H54 (cell line): ENCODE measurements at regions not wholly inside any gene's neighbourhood (a gene's known extent, or its start where the extent isn't known, plus 50 kb on each side); places are given as distances from the start of the nearest gene placed in this dataset.

Experiments used
- DNase-seq: peaks from one replicate; pipeline ENCODE4 v3.0.0; 2011; ENCODE audit warnings: low spot score, mixed read lengths; ENCODE audit not compliant: insufficient read length
- FAIRE-seq: peaks from 3 replicates; lab custom pipeline; 2011; peaks lifted over from hg19 to GRCh38; lab: Jason Lieb, UNC
- POLR2A ChIP-seq: IDR thresholded peaks from 2 replicates; pipeline ENCODE4 v1.6.1; 2011; ENCODE audit warnings: low read depth, mild to moderate bottlenecking, low read length

DNA sequence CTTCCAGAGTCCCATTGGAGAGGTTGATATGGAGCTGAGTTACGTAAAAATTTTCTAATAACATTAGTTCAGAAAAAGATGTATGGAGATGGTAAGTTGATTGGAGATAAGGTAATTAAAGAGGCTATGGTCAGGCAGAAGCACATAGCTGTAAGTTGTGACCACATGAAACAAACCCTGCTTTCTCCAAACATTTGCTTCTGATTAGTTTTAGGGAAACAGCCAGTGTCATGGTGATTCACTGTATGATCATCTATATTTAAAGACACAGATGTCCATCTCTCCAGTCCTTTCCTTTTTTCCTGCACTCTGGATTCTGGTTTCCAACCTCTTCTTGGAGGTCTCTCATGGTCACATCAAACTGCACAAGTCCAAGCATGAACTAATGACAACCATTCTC lies 1550.8 kb upstream of the PIK3C3 start:
- DNase-seq (no peak), FAIRE-seq (no peak)
- TF ChIP-seq POLR2A, result no peak

DNA sequence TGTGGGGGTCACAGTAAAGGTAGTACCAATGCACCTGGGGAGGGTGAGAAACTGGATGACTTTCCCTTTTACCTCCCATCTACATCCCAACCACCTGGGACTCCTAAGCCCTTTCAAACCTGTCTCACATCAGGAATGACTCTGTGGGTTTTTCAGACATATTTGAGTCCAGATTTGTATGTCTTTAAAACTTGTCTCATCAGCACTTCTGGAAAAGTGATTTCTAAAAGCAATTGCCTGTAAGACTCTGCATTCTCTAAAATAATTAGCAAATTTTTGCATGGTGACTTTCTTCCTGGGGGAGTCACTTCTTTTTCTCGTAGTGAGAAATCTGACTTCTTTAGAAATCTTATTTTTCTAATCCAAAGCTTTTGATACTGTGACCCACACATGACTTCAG lies 1553.0 kb upstream of the PIK3C3 start:
- no peak for TF ChIP-seq POLR2A
- no peak for FAIRE-seq
- no peak for DNase-seq

DNA sequence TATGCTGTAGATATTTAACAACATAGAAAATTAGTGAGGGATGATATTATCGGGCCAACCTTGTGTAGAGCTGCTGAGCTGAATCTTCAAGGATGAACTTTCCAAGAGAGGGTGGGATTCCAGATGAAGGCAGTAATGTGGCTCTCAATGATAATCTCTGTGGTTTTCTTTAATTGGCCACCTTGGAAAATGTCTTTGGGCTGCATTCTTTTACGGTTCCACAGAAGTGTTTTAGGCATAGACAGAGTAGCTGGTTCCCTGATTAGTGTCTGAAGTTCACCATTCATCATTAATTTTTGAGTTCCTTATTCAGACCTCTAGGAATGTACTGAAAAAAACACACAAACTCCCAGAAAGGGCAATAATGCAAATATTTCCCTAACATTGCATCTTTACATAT lies 1566.9 kb upstream of the PIK3C3 start:
- no peak for TF ChIP-seq POLR2A
- DNase-seq, result no peak
- FAIRE-seq, result no peak

DNA sequence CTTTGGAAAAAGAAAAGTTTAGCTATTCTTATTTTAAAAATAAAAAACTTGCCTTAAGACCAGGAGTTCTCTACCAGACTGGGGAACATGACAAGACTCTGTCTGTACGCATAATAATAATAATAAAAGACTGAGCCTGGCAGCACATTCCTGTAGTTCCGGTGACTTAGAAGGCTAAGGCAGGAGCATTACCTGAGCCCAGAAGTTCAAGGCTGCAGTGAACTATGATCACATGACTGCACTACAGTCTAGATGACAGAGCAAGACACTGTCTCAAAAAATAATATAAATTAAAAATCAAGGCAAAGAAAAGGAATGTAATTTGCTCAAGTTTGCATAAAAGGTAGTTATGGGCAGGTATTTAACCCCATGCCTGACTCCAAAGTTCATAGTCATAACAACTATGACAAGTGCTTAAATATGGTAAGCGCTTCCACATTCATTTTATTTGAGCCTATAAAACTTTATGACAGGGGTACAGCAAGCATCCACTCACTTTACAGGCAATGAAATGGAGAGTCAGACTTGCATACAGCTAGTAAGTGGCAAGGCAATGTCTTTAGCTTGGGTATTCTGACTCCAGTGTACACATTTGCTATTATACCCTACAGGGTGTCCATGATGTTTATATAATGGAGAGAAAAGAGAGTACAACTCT lies 1567.8 kb upstream of the PIK3C3 start:
- DNase-seq (no peak), FAIRE-seq (no peak)
- TF ChIP-seq POLR2A, result no peak

DNA sequence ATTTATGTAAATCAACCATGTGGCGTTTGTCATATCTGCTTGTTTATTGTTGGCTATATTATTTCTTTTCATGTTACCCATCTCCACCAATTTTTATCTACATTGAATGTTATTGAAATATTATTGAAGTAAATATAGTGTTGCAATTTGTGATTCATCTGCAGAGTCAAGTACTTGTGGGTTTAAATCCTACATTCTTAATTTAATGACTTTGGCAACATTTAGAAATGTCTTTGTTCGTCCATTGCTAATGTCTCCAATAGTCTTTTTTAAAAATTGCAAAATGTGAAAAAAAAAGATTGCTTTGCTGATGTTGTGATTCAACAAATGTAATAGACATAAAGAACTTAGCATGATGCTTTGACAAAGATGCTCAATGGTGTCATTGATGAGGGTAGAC lies 1572.8 kb upstream of the PIK3C3 start:
- FAIRE-seq (no peak), DNase-seq (no peak)
- TF ChIP-seq POLR2A, result no peak

DNA sequence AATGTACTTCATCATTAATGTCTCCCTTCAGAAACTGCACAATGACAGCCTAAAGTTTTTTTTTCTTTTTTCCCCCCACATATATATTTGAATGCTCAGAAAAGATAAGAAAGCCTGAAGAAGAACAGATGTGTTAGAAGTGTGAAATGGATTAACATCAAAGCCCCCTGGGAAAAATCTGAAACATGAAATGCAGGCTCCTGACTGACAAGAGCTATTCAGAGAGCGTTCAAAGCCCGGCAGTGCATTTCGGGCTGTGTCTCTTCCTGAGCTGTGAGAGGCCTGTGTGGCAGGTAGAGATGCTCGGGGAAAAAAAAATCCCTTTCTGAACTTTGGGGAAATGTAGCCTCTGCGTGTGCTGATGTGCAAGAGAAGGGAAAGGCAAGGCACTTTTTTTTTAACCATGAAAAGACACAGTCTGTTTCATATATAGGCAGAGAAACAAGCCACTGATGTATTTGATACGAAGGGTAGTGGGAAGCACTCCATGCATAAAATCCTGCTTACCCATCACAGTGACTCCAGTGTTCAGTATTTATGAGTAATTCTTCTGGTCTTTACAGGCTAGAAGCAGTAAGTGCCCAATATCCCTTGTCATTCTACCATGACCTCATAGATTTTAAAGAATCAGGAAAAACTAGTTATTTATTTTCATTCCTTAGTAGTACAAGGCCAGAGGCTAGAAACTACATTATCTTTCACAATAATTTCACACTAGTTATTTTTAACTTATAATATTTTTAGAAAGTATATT lies 1574.2 kb upstream of the PIK3C3 start:
- TF ChIP-seq POLR2A, result no peak
- no peak for FAIRE-seq

DNA sequence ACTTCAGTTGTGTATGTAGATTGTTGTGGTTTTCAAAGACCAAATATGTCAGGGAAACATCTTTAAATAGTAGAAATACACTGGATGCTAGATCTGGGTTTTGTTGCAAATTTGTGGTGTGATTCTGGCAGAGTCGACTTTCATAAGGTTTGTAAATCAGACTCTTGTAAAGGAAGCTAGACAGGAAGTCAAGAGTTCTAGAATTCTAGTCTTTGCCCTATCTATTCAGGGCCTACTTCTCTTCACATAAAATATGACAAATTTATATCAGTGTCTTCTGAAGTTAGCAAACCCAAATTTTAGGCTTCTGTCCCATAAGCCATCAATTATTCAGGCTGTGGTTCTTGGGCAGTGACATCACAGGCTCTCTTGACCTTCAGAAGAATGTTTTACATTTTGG lies 1579.2 kb upstream of the PIK3C3 start:
- no peak for FAIRE-seq
- no peak for TF ChIP-seq POLR2A

More for the DNA sequence above, 1574.2 kb upstream of the PIK3C3 start:
- no peak for DNase-seq

DNA sequence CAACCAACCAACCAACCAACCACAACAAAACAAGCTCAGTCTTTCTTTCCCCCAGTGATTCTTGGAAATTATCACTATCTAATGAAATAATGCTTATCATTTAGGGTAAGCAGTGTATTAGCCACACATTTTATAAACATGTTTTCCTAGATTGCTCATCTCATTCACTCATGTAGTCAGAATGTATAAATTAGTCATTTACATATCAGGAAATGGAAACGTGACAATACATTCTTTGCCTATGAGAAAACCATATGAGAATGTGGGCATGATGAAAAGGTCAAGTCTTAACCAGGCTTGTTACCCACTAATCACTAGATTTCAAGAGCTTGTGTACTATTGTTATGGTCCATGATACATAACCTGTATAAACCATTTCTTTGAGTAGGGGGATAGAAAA lies 1583.4 kb upstream of the PIK3C3 start:
- no peak for TF ChIP-seq POLR2A
- DNase-seq (no peak), FAIRE-seq (no peak)

More for the DNA sequence above, 1579.2 kb upstream of the PIK3C3 start:
- DNase-seq, result no peak

DNA sequence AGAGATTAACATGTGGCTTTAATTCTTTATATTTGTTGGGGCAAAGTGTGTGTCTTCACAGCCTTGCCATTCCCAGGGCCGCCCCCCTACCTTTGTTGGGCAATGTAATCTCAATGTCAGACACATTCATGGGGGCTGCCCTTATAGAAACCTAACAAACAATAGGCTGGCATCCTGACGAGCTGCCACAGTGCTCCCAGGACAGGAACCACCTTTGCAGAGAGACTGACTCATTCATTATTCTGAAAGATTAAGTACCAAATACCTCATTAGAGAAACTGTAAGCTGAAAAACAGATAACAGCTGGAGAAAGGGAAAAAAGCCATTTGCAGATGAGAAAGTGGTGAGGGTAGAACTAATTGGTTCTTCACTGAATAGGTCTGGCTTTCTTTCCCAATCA lies 1587.5 kb upstream of the PIK3C3 start:
- TF ChIP-seq POLR2A, result no peak
- DNase-seq (no peak), FAIRE-seq (no peak)

DNA sequence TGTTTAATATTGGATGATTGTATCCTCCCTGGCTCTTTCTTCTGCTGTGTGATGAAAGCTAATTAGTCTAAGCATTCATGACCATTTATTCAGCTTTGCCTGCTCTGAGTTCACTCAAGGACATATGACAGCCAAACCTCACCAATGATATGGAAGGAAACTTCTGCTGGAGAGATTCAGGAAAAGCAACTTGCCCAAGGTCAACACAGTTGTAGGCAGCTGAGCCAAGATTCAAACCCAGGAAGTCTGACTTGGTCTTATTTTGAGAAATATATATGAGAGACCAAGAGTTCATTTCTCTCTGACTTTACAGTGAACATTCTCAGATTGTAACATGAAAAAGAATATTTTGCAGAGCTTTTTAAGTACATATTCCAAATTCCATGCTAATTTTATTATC lies 1588.5 kb upstream of the PIK3C3 start:
- no peak for DNase-seq
- TF ChIP-seq POLR2A, result no peak
- FAIRE-seq, result no peak

DNA sequence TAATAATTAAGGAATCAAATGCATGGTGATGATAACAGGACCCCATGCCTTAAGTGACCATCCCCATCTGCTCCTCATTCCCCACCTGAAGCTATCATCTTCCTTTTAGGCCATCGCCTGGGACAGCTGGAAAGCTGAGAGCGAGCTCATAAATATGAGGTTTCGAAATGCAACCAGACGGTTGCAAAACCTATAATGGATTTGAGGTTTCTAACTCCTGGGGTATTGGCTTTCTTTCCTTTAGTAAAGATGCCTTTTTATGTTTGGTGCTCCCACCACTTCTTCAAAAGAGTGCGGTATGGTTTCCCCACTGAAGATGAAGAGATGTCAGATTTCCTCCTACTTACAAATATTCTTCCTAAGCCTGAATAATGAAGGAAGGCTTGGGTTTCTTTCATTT lies 1589.5 kb upstream of the PIK3C3 start:
- TF ChIP-seq POLR2A, result no peak
- FAIRE-seq (no peak), DNase-seq (no peak)

DNA sequence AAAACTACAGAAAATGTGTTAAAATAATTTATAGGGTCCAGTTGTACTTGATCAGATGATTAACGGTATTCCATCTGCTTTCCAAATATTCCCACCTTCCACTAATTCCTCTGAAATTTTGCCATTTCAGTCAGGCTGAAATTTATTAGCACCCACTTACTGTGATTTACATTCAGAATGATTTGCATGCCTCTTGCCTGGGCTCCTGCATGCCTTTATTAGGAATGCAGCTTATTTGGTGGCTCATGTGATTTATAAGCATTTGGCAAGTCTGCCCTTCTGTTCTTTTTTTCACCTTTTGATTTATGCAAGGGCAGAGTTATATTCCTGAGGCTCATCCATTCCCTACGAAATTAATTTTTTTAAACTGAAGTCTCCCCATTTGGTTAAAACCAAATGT lies 1594.5 kb upstream of the PIK3C3 start:
- no peak for FAIRE-seq
- TF ChIP-seq POLR2A, result no peak

DNA sequence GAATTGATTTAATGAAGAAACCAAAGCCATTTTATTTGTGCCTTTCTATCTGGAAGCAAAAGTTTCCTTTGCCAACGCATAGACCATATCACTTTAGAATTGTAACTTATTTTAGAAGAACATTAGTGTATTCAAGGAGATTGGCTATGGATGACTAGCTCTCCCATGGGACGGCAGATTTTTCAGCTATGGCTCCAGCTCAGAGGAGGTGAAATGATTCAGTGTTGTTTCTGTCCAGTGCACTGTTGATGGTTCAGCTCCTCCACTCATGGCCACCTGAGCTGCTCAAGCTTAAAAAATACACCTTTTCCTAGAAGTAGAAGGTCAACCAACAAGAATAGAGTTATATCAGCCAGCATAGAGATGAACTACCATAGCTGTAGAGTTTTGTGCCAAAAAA lies 1597.5 kb upstream of the PIK3C3 start:
- no peak for TF ChIP-seq POLR2A
- DNase-seq (no peak), FAIRE-seq (no peak)

More for the DNA sequence above, 1594.5 kb upstream of the PIK3C3 start:
- DNase-seq, result no peak

DNA sequence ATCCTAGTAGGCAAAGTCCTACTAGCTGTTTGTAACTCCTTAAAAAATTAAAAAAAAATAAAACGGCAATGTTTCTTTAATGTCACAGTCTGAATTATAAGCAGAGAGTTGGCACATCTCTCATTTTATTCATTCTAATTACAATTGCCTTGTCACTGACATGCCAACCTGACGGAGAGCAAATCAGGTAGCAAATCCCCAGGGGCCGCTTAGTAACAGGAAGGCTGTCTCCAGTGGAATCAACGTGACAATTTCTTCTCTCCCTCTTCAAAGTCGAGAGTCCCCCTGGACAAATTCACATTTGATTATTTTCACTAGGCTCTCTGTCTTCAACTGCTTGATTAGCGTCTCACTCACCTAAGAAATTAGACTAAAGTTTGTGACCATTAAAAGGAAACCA lies 1598.9 kb upstream of the PIK3C3 start:
- DNase-seq, result no peak
- no peak for FAIRE-seq
- TF ChIP-seq POLR2A, result no peak

DNA sequence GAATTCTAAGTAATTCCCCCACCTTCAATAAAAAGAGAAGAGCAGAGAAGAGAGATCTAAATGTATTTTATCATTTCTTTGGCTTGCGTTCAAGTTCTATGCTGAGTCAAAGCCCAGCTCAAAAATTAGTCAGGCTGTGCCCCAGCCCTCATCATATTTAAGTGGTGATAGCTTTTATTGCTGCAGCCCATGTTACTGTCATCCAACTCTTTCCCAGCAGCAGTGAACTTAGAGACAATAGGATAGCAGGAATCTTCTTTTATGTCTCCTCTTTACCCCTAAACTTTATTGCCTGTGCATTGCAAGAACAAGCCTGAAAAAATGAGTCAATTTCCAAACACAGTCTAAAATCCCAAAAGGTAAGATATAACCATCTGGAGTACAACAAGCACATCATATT lies 1599.3 kb upstream of the PIK3C3 start:
- no peak for TF ChIP-seq POLR2A
- FAIRE-seq (no peak), DNase-seq (no peak)
